ENCODE measurements at regions not wholly inside any gene's neighbourhood (a gene's known extent, or its start where the extent isn't known, plus 50 kb on each side); places are given as distances from the start of the nearest gene placed in this dataset.

GRCh38 chrX:6708676-6709380 is 173.9 kb upstream of the VCX3A start:
- Mint-ChIP-seq H3K9me3 (peaks cover 0 to 6% (median 0%) of the 10 kb centered on the region in 7 donors), H3K4me1 (no peaks in the 10 kb centered on the region)

DNA sequence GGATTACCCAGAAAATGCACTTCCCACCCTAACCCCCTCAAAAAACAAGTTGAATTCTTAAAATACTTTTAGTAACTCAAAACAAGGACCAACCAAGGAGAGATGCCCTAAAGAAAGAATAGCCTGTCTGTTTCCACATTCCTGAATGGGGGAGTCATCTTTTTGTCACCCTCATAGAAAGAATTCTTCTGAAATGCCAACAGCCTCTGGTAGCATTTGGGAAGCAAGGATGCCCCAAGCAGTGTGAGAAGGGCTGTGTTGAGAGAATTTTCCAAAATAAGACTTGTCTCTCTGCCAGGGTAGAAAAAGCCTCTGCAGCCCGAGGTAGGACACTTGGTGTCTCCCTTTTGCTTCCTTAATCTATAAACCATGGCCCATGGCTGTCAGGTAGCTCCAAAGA is 173.1 kb upstream of the VCX3A start:
- no peaks in the 10 kb centered on the region for H3K4me1 Mint-ChIP-seq
- no peak overlapping the region for H3K27ac Mint-ChIP-seq
- Histone ChIP-seq H3K4me1 (ENCODE audit: control insufficient read depth, insufficient read depth, low read length, poor library complexity, severe bottlenecking) (no peaks in the 10 kb centered on the region), H3K27me3 (ENCODE audit: control insufficient read depth, insufficient read depth, low read length) (no peaks in the 10 kb centered on the region), H3K36me3 (ENCODE audit: control insufficient read depth, insufficient read depth, low read length) (no peaks in the 10 kb centered on the region), H3K4me3 (ENCODE audit: low read depth, low read length) (no peak overlapping the region), H3K27ac (ENCODE audit: insufficient read depth, low read length, poor library complexity, severe bottlenecking) (no peak overlapping the region), H3K9me3 (ENCODE audit: control insufficient read depth in 2 of 2, low read length in 2 of 2) (no peaks in the 10 kb centered on the region)
- no peaks in the 10 kb centered on the region for H3K27me3 Mint-ChIP-seq
- H3K36me3 Mint-ChIP-seq: no peaks in the 10 kb centered on the region
- no peak overlapping the region for H3K4me3 Mint-ChIP-seq
- no peak for DNase-seq
- peaks cover 0 to 4% (median 0%) of the 10 kb centered on the region in 7 donors for H3K9me3 Mint-ChIP-seq
- no peak for ATAC-seq (ENCODE audit: low read depth in 2 of 2)

More at GRCh38 chrX:6708676-6709380, 173.9 kb upstream of the VCX3A start:
- Mint-ChIP-seq H3K36me3 (no peaks in the 10 kb centered on the region), H3K27ac (no peak overlapping the region), H3K27me3 (no peaks in the 10 kb centered on the region), H3K4me3 (no peak overlapping the region)
- Histone ChIP-seq H3K27ac (ENCODE audit: insufficient read depth, low read length, poor library complexity, severe bottlenecking) (no peak overlapping the region), H3K4me1 (ENCODE audit: control insufficient read depth, insufficient read depth, low read length, poor library complexity, severe bottlenecking) (no peaks in the 10 kb centered on the region), H3K36me3 (ENCODE audit: control insufficient read depth, insufficient read depth, low read length) (no peaks in the 10 kb centered on the region), H3K4me3 (ENCODE audit: low read depth, low read length) (no peak overlapping the region), H3K9me3 (ENCODE audit: control insufficient read depth in 2 of 2, low read length in 2 of 2) (no peaks in the 10 kb centered on the region), H3K27me3 (ENCODE audit: control insufficient read depth, insufficient read depth, low read length) (no peaks in the 10 kb centered on the region)
- DNase-seq: no peak
- no peak for ATAC-seq (ENCODE audit: low read depth in 2 of 2)

- H3K4me3 ChIP-seq (ENCODE audit: low read depth, low read length): no peak overlapping the region
- ATAC-seq (ENCODE audit: low read depth in 2 of 2) (no peak), DNase-seq (no peak)
- Mint-ChIP-seq H3K4me3 (no peak overlapping the region), H3K27me3 (no peaks in the 10 kb centered on the region), H3K4me1 (no peaks in the 10 kb centered on the region), H3K9me3 (peaks cover 0 to 3% (median 0%) of the 10 kb centered on the region in 7 donors), H3K36me3 (no peaks in the 10 kb centered on the region), H3K27ac (no peak overlapping the region)
- H3K9me3 ChIP-seq (ENCODE audit: control insufficient read depth in 2 of 2, low read length in 2 of 2): no peaks in the 10 kb centered on the region
- H3K36me3 ChIP-seq (ENCODE audit: control insufficient read depth, insufficient read depth, low read length): no peaks in the 10 kb centered on the region
- H3K4me1 ChIP-seq (ENCODE audit: control insufficient read depth, insufficient read depth, low read length, poor library complexity, severe bottlenecking): no peaks in the 10 kb centered on the region
- no peak overlapping the region for H3K27ac ChIP-seq (ENCODE audit: insufficient read depth, low read length, poor library complexity, severe bottlenecking)
- no peaks in the 10 kb centered on the region for H3K27me3 ChIP-seq (ENCODE audit: control insufficient read depth, insufficient read depth, low read length)
Observed at GRCh38 chrX:6707497-6707896, 172.6 kb upstream of the VCX3A start.

GRCh38 chrX:6701085-6701484 is 166.2 kb upstream of the VCX3A start:
- DNase-seq (no peak), ATAC-seq (ENCODE audit: low read depth in 2 of 2) (no peak)
- H3K4me3 Mint-ChIP-seq: no peak overlapping the region
- no peaks in the 10 kb centered on the region for H3K4me1 Mint-ChIP-seq
- no peak overlapping the region for H3K27ac ChIP-seq (ENCODE audit: insufficient read depth, low read length, poor library complexity, severe bottlenecking)
- H3K27me3 ChIP-seq (ENCODE audit: control insufficient read depth, insufficient read depth, low read length): no peaks in the 10 kb centered on the region
- H3K36me3 ChIP-seq (ENCODE audit: control insufficient read depth, insufficient read depth, low read length): no peaks in the 10 kb centered on the region
- H3K9me3 Mint-ChIP-seq: peaks cover 0 to 6% (median 2%) of the 10 kb centered on the region in 7 donors
- no peak overlapping the region for H3K27ac Mint-ChIP-seq
- H3K4me3 ChIP-seq (ENCODE audit: low read depth, low read length): no peak overlapping the region
- no peaks in the 10 kb centered on the region for H3K9me3 ChIP-seq (ENCODE audit: control insufficient read depth in 2 of 2, low read length in 2 of 2)
- H3K36me3 Mint-ChIP-seq: no peaks in the 10 kb centered on the region
- H3K27me3 Mint-ChIP-seq: no peaks in the 10 kb centered on the region
- H3K4me1 ChIP-seq (ENCODE audit: control insufficient read depth, insufficient read depth, low read length, poor library complexity, severe bottlenecking): no peaks in the 10 kb centered on the region

- Mint-ChIP-seq H3K27me3 (no peaks in the 10 kb centered on the region), H3K4me3 (no peak overlapping the region), H3K27ac (no peak overlapping the region), H3K36me3 (no peaks in the 10 kb centered on the region), H3K9me3 (peaks cover 0 to 6% (median 2%) of the 10 kb centered on the region in 7 donors), H3K4me1 (no peaks in the 10 kb centered on the region)
- ATAC-seq (ENCODE audit: low read depth in 2 of 2): no peak
- DNase-seq: no peak
- Histone ChIP-seq H3K27ac (ENCODE audit: insufficient read depth, low read length, poor library complexity, severe bottlenecking) (no peak overlapping the region), H3K4me3 (ENCODE audit: low read depth, low read length) (no peak overlapping the region), H3K27me3 (ENCODE audit: control insufficient read depth, insufficient read depth, low read length) (no peaks in the 10 kb centered on the region), H3K4me1 (ENCODE audit: control insufficient read depth, insufficient read depth, low read length, poor library complexity, severe bottlenecking) (no peaks in the 10 kb centered on the region), H3K36me3 (ENCODE audit: control insufficient read depth, insufficient read depth, low read length) (no peaks in the 10 kb centered on the region), H3K9me3 (ENCODE audit: control insufficient read depth in 2 of 2, low read length in 2 of 2) (no peaks in the 10 kb centered on the region)
Observed at GRCh38 chrX:6695717-6696116, 160.8 kb upstream of the VCX3A start.

DNA sequence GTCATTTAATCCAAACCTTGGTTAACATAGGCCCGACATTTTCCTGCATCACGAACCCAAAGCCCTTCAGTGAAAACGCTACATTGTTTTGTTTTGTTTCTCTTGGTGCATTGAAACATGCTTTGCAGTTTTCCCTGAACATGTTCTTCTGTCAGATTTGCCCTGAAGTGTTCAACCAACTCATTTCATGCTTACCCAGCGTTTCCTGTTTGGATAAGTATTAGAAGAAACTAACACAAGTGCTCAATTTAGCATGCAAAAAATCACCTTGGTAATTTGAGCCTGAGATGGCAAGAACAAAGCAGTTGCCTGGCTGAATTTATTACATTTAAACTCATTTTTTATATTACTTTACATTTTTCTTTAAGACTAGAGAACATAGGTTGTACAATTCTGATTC is 160.1 kb upstream of the VCX3A start:
- Histone ChIP-seq H3K4me3 (ENCODE audit: low read depth, low read length) (no peak overlapping the region), H3K27me3 (ENCODE audit: control insufficient read depth, insufficient read depth, low read length) (no peaks in the 10 kb centered on the region), H3K4me1 (ENCODE audit: control insufficient read depth, insufficient read depth, low read length, poor library complexity, severe bottlenecking) (no peaks in the 10 kb centered on the region), H3K9me3 (ENCODE audit: control insufficient read depth in 2 of 2, low read length in 2 of 2) (no peaks in the 10 kb centered on the region), H3K27ac (ENCODE audit: insufficient read depth, low read length, poor library complexity, severe bottlenecking) (no peak overlapping the region), H3K36me3 (ENCODE audit: control insufficient read depth, insufficient read depth, low read length) (no peaks in the 10 kb centered on the region)
- H3K36me3 Mint-ChIP-seq: no peaks in the 10 kb centered on the region
- ATAC-seq (ENCODE audit: low read depth in 2 of 2) (no peak), DNase-seq (no peak)
- H3K27me3 Mint-ChIP-seq: no peaks in the 10 kb centered on the region
- no peak overlapping the region for H3K27ac Mint-ChIP-seq
- H3K9me3 Mint-ChIP-seq: peaks cover 0 to 6% (median 2%) of the 10 kb centered on the region in 7 donors
- no peaks in the 10 kb centered on the region for H3K4me1 Mint-ChIP-seq
- no peak overlapping the region for H3K4me3 Mint-ChIP-seq

DNA sequence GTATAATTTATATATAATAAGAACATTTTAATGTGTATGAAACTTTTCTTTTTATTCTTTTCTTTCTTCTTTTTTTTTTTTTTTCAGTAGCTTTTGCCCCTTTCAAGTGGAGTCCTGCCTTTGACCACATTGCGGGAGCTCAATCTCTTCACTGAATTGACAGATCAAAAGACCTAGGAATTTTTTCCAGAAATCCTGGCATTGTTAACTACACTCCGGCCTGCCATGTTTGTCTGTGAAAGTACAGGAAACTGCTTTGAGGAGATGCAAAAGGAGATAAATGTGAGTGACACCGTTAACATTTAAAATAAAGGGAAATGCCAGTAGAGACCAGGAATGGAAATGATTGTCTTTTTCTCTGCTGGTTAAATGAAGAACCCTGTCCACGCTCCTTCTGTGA is 159.3 kb upstream of the VCX3A start:
- Histone ChIP-seq H3K27ac (ENCODE audit: insufficient read depth, low read length, poor library complexity, severe bottlenecking) (no peak overlapping the region), H3K4me3 (ENCODE audit: low read depth, low read length) (no peak overlapping the region), H3K27me3 (ENCODE audit: control insufficient read depth, insufficient read depth, low read length) (no peaks in the 10 kb centered on the region), H3K4me1 (ENCODE audit: control insufficient read depth, insufficient read depth, low read length, poor library complexity, severe bottlenecking) (no peaks in the 10 kb centered on the region), H3K9me3 (ENCODE audit: control insufficient read depth in 2 of 2, low read length in 2 of 2) (no peaks in the 10 kb centered on the region), H3K36me3 (ENCODE audit: control insufficient read depth, insufficient read depth, low read length) (no peaks in the 10 kb centered on the region)
- DNase-seq (no peak), ATAC-seq (ENCODE audit: low read depth in 2 of 2) (no peak)
- H3K4me3 Mint-ChIP-seq: no peak overlapping the region
- no peaks in the 10 kb centered on the region for H3K27me3 Mint-ChIP-seq
- no peaks in the 10 kb centered on the region for H3K36me3 Mint-ChIP-seq
- H3K4me1 Mint-ChIP-seq: no peaks in the 10 kb centered on the region
- H3K9me3 Mint-ChIP-seq: peaks cover 0 to 9% (median 2%) of the 10 kb centered on the region in 7 donors
- H3K27ac Mint-ChIP-seq: no peak overlapping the region

DNA sequence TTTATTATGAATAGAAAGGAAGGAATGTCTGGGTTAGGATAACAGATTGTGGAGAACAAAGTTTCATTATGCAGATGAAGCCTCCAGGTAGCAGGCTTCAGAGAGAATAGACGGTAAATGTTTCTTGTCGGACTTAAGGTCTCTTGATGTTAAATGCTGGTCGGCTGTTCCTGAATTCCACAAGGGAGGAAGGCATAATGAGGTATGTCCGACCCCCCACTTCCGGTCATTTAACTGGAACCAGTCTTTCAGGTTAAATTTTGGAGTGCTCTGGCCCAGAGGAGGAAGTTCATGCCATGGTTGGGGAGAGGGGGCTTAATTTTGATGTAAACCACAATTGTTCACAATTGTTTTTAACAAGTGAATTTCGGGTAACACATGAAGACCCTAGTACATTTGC is 158.1 kb upstream of the VCX3A start:
- Histone ChIP-seq H3K27ac (ENCODE audit: insufficient read depth, low read length, poor library complexity, severe bottlenecking) (no peak overlapping the region), H3K4me1 (ENCODE audit: control insufficient read depth, insufficient read depth, low read length, poor library complexity, severe bottlenecking) (no peaks in the 10 kb centered on the region), H3K9me3 (ENCODE audit: control insufficient read depth in 2 of 2, low read length in 2 of 2) (no peaks in the 10 kb centered on the region), H3K36me3 (ENCODE audit: control insufficient read depth, insufficient read depth, low read length) (no peaks in the 10 kb centered on the region), H3K27me3 (ENCODE audit: control insufficient read depth, insufficient read depth, low read length) (no peaks in the 10 kb centered on the region), H3K4me3 (ENCODE audit: low read depth, low read length) (no peak overlapping the region)
- Mint-ChIP-seq H3K4me3 (no peak overlapping the region), H3K9me3 (peaks cover 0 to 12% (median 4%) of the 10 kb centered on the region in 7 donors), H3K27ac (no peak overlapping the region), H3K36me3 (no peaks in the 10 kb centered on the region), H3K27me3 (no peaks in the 10 kb centered on the region), H3K4me1 (no peaks in the 10 kb centered on the region)
- DNase-seq (no peak), ATAC-seq (ENCODE audit: low read depth in 2 of 2) (no peak)

All from CD4-positive, CD25-positive, alpha-beta regulatory T cell (primary cell).